ENCODE measurements at regions not wholly inside any gene's neighbourhood (a gene's known extent, or its start where the extent isn't known, plus 50 kb on each side); places are given as distances from the start of the nearest gene placed in this dataset.

GRCh38 chr2:129092956-129093355, 774.3 kb upstream of the HS6ST1 start:
- no peaks in the 10 kb centered on the region for H3K9me1 ChIP-seq (ENCODE audit: control insufficient read depth, extremely low read depth, insufficient read depth, low read length)
- H3K9me3 ChIP-seq (ENCODE audit: control insufficient read depth, low read depth, low read length): no peaks in the 10 kb centered on the region
- dilution Hi-C loops (cut with MboI; ENCODE audit: extremely low pct_ligation_motif_present, low sequenced_read_pairs): no loop called here
- H3K79me2 ChIP-seq (ENCODE audit: control insufficient read depth, insufficient read depth, low read length): no peaks in the 10 kb centered on the region
- no peak overlapping the region for H3K9ac ChIP-seq (ENCODE audit: control insufficient read depth, extremely low read depth, insufficient read depth, low read length)
- H2AFZ ChIP-seq (ENCODE audit: control insufficient read depth, low read length): no peak overlapping the region
- H3K4me2 ChIP-seq (ENCODE audit: control insufficient read depth, extremely low read depth, insufficient read depth, low read depth, low read length): no peak overlapping the region
- DNase-seq (ENCODE audit: low read depth, low spot score) (no peak), FAIRE-seq (no peak)
- no peaks in the 10 kb centered on the region for H3K36me3 ChIP-seq (ENCODE audit: control insufficient read depth in 2 of 2, extremely low read depth in 1 of 2, insufficient read depth in 2 of 2, low read length in 2 of 2)
- H3K4me1 ChIP-seq (ENCODE audit: control insufficient read depth, extremely low read depth, insufficient read depth, low read length): no peaks in the 10 kb centered on the region
- no peaks in the 10 kb centered on the region for H3K27me3 ChIP-seq (ENCODE audit: control insufficient read depth, extremely low read depth, insufficient read depth, low read length)
- TF ChIP-seq, protein P1, sequence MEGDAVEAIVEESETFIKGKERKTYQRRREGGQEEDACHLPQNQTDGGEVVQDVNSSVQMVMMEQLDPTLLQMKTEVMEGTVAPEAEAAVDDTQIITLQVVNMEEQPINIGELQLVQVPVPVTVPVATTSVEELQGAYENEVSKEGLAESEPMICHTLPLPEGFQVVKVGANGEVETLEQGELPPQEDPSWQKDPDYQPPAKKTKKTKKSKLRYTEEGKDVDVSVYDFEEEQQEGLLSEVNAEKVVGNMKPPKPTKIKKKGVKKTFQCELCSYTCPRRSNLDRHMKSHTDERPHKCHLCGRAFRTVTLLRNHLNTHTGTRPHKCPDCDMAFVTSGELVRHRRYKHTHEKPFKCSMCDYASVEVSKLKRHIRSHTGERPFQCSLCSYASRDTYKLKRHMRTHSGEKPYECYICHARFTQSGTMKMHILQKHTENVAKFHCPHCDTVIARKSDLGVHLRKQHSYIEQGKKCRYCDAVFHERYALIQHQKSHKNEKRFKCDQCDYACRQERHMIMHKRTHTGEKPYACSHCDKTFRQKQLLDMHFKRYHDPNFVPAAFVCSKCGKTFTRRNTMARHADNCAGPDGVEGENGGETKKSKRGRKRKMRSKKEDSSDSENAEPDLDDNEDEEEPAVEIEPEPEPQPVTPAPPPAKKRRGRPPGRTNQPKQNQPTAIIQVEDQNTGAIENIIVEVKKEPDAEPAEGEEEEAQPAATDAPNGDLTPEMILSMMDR (optimal IDR thresholded peaks at IDR 0.05 in 1 of 3, IDR thresholded peaks at IDR 0.05 in 1 of 3, conservative IDR thresholded peaks at IDR 0.05 in 1 of 3; ENCODE audit: extremely low read depth in 1 of 3, insufficient read depth in 2 of 3, low read length in 3 of 3): no peak
- TF ChIP-seq EZH2 (IDR thresholded peaks at IDR 0.05; ENCODE audit: low read length): no peak
- no peak overlapping the region for H3K4me3 ChIP-seq (ENCODE audit: control insufficient read depth in 2 of 3, extremely low read depth in 1 of 3, insufficient read depth in 2 of 3, low read depth in 1 of 3, low read length in 3 of 3)
- no peak overlapping the region for H3K27ac ChIP-seq (ENCODE audit: control insufficient read depth, insufficient read depth, low read length)
- H4K20me1 ChIP-seq (ENCODE audit: control insufficient read depth, extremely low read depth, insufficient read depth, low read length): no peaks in the 10 kb centered on the region

DNA sequence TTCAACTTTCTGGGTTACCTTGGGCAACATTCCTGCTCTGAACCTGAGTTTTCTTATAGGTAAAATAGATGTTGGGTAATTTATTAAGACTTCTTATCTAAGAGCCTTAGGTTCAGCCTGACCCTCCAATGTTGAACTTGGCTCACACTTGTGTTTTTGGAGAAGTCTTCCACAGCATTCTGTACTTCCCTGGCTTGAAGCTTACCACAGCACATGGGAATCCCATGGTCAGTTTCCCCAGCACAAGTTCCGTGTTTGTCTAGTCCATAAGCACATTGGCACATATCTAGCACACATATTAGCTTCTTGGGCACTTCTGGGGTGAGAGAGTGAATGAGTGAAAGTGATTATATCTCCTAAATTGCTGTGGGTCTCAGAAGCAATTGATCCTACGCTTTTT, 782.5 kb upstream of the HS6ST1 start:
- no peaks in the 10 kb centered on the region for H3K79me2 ChIP-seq (ENCODE audit: control insufficient read depth, insufficient read depth, low read length)
- H4K20me1 ChIP-seq (ENCODE audit: control insufficient read depth, extremely low read depth, insufficient read depth, low read length): no peaks in the 10 kb centered on the region
- DNase-seq (ENCODE audit: low read depth, low spot score): no peak
- H3K4me1 ChIP-seq (ENCODE audit: control insufficient read depth, extremely low read depth, insufficient read depth, low read length): no peaks in the 10 kb centered on the region
- no peaks in the 10 kb centered on the region for H3K27me3 ChIP-seq (ENCODE audit: control insufficient read depth, extremely low read depth, insufficient read depth, low read length)
- H3K27ac ChIP-seq (ENCODE audit: control insufficient read depth, insufficient read depth, low read length): no peak overlapping the region
- no peak overlapping the region for H2AFZ ChIP-seq (ENCODE audit: control insufficient read depth, low read length)
- H3K9me1 ChIP-seq (ENCODE audit: control insufficient read depth, extremely low read depth, insufficient read depth, low read length): no peaks in the 10 kb centered on the region
- no peak overlapping the region for H3K9ac ChIP-seq (ENCODE audit: control insufficient read depth, extremely low read depth, insufficient read depth, low read length)
- TF ChIP-seq, protein P1 (optimal IDR thresholded peaks at IDR 0.05 in 1 of 3, IDR thresholded peaks at IDR 0.05 in 1 of 3, conservative IDR thresholded peaks at IDR 0.05 in 1 of 3; ENCODE audit: extremely low read depth in 1 of 3, insufficient read depth in 2 of 3, low read length in 3 of 3): no peak
- no peak for TF ChIP-seq EZH2 (IDR thresholded peaks at IDR 0.05; ENCODE audit: low read length)
- no peaks in the 10 kb centered on the region for H3K36me3 ChIP-seq (ENCODE audit: control insufficient read depth in 2 of 2, extremely low read depth in 1 of 2, insufficient read depth in 2 of 2, low read length in 2 of 2)
- no peaks in the 10 kb centered on the region for H3K9me3 ChIP-seq (ENCODE audit: control insufficient read depth, low read depth, low read length)
- no peak overlapping the region for H3K4me2 ChIP-seq (ENCODE audit: control insufficient read depth, extremely low read depth, insufficient read depth, low read depth, low read length)
- H3K4me3 ChIP-seq (ENCODE audit: control insufficient read depth in 2 of 3, extremely low read depth in 1 of 3, insufficient read depth in 2 of 3, low read depth in 1 of 3, low read length in 3 of 3): no peak overlapping the region
- dilution Hi-C loops (cut with MboI; ENCODE audit: extremely low pct_ligation_motif_present, low sequenced_read_pairs): no loop called here
- no peak for FAIRE-seq
